Muscle of leg (tissue), 3 donors: ENCODE measurements at regions not wholly inside any gene's neighbourhood (a gene's known extent, or its start where the extent isn't known, plus 50 kb on each side); places are given as distances from the start of the nearest gene placed in this dataset.
A peak's percentile ranks its signal among the peaks of the same experiment; 100 is the strongest.

Experiments used
- DNase-seq: peaks from one replicate; pipeline ENCODE4 v3.0.0; 2013
- H3K27ac ChIP-seq: one replicate; pipeline ENCODE4 v1.5.1; 2013; ENCODE audit warnings: mild to moderate bottlenecking, low read length, control low read depth
- H3K27me3 ChIP-seq: one replicate; pipeline ENCODE4 v1.6.1; 2013; ENCODE audit warnings: low read length; ENCODE audit not compliant: control insufficient read depth, insufficient read depth
- H3K36me3 ChIP-seq: one replicate; pipeline ENCODE4 v1.6.1; 2013; ENCODE audit warnings: low read length; ENCODE audit not compliant: control insufficient read depth, insufficient read depth
- H3K4me1 ChIP-seq: one replicate; pipeline ENCODE4 v1.6.1; 2013; ENCODE audit warnings: low read length; ENCODE audit not compliant: control insufficient read depth, insufficient read depth
- H3K4me3 ChIP-seq: one replicate; pipeline ENCODE4 v1.5.1; 2013; ENCODE audit warnings: low read length, control low read depth
- H3K9me3 ChIP-seq: replicated peaks from 2 replicates; pipeline ENCODE4 v1.6.1; 2013; ENCODE audit warnings: low read depth, low read length; ENCODE audit not compliant: control insufficient read depth
- WGBS: methylation state at CpG from one replicate; pipeline ENCODE4 v1.1.5; 2013; ENCODE audit warnings: missing lambda C conversion rate; ENCODE audit not compliant: insufficient coverage; 5-methylcytosine and 5-hydroxymethylcytosine counted together

DNA sequence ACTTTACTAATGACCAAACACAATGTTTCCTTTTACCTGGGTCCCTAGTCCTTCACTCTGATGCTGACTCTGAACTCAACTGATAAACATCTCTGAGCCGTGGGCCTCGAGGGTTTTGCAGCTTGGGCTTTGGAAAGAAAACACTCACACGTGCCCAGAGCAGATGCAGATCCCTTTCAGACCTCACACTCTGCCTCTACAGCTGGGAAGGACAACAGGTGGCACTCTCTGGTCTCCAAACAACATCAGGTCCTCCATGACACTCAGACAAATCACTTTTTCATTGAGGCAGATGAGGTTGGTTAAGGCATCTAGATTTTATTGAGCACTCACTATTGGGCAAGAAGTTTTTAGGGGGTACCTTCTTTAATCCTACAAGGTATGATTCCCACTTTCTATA, 64.7 kb upstream of the NTRK3 start:
- no peak for DNase-seq
- H3K4me3 ChIP-seq = no peak overlapping the region
- no peak overlapping the region for H3K27ac ChIP-seq
- H3K4me1 ChIP-seq = no peaks in the 10 kb centered on the region
- H3K9me3 ChIP-seq = no peaks in the 10 kb centered on the region
- no peaks in the 10 kb centered on the region for H3K36me3 ChIP-seq
- 21% methylated on average over 2 of the region's 3 CpGs for WGBS
- peaks cover 5% of the 10 kb centered on the region for H3K27me3 ChIP-seq

DNA sequence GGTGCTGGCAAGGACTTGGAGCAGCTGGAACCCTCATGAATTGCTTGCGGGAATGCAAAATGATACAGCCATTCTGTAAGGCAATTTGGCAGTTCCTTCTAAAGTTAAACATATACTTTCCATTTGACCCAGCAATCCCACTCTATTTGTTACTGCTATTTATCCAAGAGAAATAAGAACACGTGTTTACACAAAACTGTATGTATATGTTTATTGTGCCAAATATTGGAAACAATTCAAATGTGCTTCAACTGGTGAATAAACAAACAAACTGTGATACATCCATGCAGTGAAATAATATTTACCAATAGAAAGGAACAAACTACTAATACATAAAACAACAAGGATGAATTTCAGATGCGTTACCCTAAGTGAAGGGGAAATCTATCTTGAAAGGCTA, 60.0 kb upstream of the NTRK3 start:
- no peaks in the 10 kb centered on the region for H3K27me3 ChIP-seq
- H3K36me3 ChIP-seq = no peaks in the 10 kb centered on the region
- no peak overlapping the region for H3K4me3 ChIP-seq
- H3K4me1 ChIP-seq = no peaks in the 10 kb centered on the region
- DNase-seq = no peak
- 80% methylated on average over 1 of the region's 3 CpGs for WGBS
- H3K9me3 ChIP-seq = no peaks in the 10 kb centered on the region
- no peak overlapping the region for H3K27ac ChIP-seq

DNA sequence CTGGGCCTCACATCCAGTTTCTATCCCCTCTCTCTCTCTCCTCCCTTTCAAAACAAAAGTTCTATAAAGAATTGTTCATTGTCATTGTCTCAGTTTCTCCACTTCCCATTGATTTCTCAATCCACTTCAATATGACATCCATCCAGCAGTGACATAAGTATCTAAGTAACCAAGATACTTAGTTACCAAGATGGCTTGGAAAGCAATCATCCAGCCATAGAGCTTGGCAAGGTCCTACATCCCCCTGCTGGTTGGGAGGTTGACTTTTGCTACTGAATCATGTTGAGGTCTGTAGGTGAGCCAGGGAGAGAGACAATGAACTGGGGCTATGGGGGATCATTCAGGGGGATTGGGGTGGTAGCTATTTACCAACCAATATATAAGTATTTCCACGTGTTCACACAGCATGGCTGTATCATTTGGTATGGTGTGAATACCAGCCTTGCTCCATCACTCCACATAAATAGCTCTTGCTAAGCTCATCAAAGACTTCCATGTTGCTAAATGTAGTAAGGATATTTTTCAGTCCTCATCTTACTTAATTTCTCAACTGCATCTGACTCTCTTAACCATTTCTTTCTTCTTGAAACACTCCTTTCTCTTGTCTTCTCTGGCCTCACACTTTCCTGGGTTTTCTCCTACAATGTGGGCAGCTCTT, 58.8 kb upstream of the NTRK3 start:
- peaks cover 3% of the 10 kb centered on the region for H3K4me1 ChIP-seq
- H3K4me3 ChIP-seq = no peak overlapping the region
- H3K36me3 ChIP-seq = no peaks in the 10 kb centered on the region
- peak overlapping the region; percentile 69 for H3K27ac ChIP-seq
- DNase-seq = peak; percentile 45
- H3K9me3 ChIP-seq = no peaks in the 10 kb centered on the region
- no peaks in the 10 kb centered on the region for H3K27me3 ChIP-seq
- no CpG with 5 or more reads among the region's 1 CpG for WGBS

DNA sequence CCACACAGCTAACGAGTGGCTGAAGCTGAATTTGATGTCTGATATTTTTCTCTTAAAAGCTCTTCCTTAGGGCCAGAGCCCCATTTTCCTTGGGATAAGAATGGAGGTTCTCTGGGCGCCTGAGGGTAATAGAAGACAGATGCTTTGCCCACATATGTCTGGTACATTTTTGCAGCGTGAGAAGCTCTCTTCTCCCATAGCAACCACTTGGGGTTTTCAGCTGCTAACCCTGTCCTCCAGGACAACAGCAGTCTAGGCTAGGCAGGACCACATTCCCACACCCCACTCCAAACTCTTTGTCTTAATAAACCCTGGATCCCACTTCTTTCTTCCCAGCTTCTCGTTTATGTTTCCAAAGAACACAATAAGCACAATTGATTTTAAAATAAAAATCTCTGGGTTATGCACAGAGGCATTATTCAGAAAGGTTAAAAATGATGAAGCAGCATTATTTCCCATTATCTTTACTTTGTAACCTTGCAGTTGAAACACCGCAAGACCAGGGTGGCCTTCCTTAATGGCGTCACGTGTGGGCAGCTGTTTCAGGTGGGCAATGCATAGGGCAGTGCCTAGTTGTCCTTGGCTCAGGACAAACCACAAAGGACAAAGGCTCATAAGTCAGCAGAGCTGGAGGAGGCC, 56.5 kb upstream of the NTRK3 start:
- H3K27ac ChIP-seq = no peak overlapping the region
- no peaks in the 10 kb centered on the region for H3K9me3 ChIP-seq
- 83% methylated on average over 3 of the region's 7 CpGs for WGBS
- no peak for DNase-seq
- H3K36me3 ChIP-seq = no peaks in the 10 kb centered on the region
- no peak overlapping the region for H3K4me3 ChIP-seq
- peaks cover 2% of the 10 kb centered on the region for H3K27me3 ChIP-seq
- peaks cover 4% of the 10 kb centered on the region for H3K4me1 ChIP-seq

DNA sequence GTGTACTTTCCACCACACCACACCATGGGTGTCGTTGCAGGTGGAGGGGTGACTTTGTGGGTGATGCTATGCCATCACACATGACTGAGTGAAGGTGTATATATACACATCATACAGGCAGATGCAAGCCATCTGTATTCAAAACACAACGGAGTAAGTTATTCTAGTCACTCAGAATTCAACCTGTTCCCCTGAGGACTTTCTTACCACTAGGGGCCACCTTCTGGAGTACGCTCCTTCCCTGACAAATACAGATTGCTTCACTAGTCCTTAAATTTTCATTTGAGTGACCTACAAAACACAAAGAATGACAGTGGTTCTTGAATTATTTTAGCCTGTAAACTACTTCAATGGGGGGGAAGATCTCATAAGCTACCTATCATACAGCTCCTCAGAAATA, 52.8 kb upstream of the NTRK3 start:
- no peak overlapping the region for H3K27ac ChIP-seq
- no peaks in the 10 kb centered on the region for H3K36me3 ChIP-seq
- no peak overlapping the region for H3K4me3 ChIP-seq
- peaks cover 2% of the 10 kb centered on the region for H3K27me3 ChIP-seq
- H3K4me1 ChIP-seq = peaks cover 4% of the 10 kb centered on the region
- DNase-seq = no peak
- no peaks in the 10 kb centered on the region for H3K9me3 ChIP-seq
- no CpG with 5 or more reads among the region's 3 CpGs for WGBS

DNA sequence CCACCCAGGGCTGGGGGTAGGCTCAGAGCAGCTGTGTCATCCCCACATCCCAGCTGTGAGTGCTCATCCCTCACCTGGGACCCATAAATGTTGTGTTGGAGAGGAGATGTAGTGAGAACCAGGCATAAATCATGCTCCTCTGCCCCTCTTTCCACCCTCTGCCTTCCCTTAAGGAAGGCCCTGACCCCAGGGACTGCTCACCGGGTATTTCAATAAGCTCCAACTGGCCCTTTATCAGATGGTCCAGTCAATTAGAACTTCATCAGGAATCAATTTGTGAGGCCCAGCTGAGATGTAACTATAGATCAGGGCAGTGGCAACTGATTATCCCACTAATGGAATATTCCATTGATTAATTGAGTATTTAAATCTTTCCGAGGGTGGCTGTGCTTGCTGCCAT, 50.8 kb upstream of the NTRK3 start:
- H3K4me1 ChIP-seq = peaks cover 4% of the 10 kb centered on the region
- H3K27me3 ChIP-seq = peaks cover 3% of the 10 kb centered on the region
- no peaks in the 10 kb centered on the region for H3K36me3 ChIP-seq
- H3K9me3 ChIP-seq = no peaks in the 10 kb centered on the region
- no CpG with 5 or more reads among the region's 2 CpGs for WGBS
- DNase-seq = no peak
- H3K27ac ChIP-seq = no peak overlapping the region
- H3K4me3 ChIP-seq = no peak overlapping the region
